GM21367 (cell line): ENCODE measurements at regions not wholly inside any gene's neighbourhood (a gene's known extent, or its start where the extent isn't known, plus 50 kb on each side); places are given as distances from the start of the nearest gene placed in this dataset.

ENCODE experiments used
- ATAC-seq: cut with Tn5 transposase; IDR thresholded peaks from one replicate; pipeline ENCODE4 v1.9.1; 2021; ENCODE audit not compliant: unreplicated experiment

DNA sequence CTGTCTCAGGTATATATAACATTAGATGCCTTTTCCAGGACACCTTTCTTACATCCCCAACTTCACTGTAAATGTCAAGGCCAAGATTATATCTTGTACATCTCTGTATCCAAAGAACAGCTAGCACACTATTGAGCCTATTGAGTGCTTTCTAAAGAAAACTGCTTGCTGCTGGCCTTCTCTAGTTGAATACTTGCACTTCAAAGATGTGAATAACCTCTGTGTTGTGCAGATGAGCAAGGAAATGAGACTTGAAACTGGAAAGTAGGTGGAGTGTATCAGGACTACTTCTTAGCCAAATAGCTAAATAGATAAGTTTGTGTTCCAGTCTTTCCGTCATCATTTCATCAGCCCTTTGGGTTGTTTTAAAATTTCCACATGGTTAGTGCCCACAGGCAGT, 704.4 kb upstream of the AMOT start:
- ATAC-seq = no peak

DNA sequence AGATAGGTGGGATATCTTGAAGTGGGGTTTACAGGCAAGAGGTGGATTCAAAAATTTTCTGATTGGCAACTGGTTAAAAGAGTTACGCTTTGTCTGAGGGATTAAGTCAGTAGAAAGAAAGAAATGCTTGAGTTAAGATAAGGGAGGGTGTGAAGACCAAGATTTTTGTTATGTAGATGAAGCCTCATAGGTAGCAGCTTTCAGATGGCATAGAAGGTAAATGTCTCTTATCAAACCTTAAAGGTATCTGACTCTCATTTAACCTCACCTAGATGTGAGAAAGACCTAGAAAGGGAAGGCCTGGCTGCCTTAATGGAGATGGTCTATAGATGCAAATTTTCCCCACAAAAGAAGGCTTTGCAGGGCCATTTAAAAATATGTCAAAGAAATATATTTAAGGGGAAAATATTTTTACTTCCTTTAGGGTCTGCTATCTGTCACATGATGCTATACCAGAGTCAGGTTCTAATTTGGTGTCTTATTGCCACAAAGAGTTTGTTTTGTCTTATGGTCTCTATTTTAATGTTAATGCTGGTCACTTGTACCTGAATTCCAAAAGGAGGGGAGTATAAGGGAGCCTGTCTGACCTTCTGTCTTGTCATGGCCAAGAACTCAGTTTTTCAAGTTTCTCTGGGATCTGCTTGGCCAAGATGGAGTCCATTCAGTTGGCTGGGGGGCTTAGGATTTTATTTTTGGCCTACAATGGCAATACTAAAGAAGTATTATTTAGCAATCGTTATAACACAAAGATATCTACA, 699.1 kb upstream of the AMOT start:
- ATAC-seq = no peak

DNA sequence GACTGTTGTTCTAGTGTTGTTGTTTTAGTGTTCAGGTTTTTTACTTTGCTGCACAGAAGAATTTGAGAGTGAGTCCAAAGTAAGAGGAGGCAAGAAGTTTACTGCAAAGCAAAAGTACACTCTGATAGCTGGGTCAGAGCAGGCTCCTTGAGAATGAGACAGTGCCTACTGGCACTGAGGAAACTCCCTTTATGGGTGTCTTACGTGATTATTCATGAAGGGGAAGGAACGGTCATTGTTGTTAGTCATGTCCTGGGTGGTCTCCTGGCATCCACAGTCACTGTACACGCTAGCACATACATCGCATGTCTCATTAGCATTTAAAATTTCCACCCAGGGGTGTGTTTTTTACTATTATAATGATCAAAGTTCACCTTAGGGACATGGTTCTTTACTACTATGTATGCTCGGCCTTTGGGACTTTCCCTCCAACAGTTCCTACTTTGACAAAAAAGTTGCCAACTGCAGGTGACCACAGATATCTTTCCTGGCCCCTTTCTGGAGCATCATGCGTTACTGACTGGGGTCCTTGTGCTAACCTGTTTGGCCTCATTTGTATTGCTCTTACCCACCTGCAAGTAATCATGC, 688.9 kb upstream of the AMOT start:
- ATAC-seq = no peak

DNA sequence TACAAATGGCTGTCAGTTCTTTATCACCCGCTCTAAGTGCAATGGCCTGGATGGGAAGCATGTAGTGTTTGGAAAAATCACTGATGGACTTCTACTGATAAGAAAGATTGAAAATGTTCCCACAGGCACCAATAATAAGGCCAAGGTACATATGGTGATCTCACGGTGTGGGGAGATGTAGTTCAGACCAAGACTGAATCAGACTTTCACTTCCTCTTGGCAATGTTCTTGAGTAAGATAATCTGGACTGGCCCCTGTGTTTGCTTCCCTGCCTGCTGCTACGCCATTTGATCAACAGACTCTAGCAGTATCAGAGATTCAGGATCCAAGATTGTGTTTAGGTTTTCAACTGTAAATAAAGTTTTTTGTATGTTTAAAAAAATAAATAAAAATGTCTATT, 682.2 kb upstream of the AMOT start:
- ATAC-seq = peak; percentile 99

DNA sequence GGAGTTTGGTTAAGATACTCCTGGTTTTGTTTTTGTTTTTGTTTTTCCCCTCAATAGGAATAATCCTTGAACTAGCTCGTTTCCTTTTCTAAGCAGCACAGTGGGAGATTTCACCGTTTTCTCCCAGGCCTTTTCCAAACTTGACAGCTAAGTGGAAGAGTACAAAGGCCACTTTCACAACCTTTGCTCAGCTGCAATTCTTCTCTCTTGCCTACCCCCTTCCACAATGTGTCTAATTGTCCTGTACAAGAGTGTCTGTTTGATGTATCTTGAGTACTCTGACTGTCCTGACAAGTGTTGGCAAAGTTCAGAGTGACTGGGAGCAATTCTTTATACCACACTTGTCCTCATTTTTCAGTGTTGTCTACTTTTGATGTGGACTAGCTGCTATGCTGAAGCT, 674.3 kb upstream of the AMOT start:
- no peak for ATAC-seq

DNA sequence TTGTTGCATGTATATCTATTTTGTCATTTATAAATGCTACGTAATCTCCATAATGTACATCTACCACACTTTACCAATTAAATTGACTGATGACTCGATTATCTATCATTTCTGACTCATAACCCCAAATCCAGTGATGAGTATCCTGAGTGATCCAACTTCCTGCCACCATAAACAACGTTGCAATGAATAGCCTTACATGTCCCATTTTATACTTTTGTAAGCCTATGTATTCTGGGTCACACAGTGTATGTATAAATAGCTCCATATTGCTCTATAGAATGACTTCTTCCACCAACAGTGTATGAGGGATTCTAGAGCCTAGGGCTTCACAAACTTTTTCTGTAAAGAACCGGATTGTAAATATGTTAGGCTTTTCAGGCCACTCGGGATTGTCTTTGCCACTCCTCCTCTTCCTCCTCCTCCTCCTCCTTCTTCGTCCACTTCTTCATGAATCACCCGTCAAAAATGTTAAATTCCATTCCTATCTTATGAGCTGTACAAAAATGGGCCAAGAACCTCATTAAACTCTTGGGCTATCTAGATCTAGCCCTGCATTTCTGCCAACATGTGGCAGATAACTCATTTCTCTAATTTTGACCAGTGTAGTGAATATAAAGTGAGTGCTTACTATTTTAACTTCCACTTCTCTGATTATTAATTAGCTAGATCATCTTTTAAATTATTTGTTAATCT, 672.2 kb upstream of the AMOT start:
- ATAC-seq = no peak

DNA sequence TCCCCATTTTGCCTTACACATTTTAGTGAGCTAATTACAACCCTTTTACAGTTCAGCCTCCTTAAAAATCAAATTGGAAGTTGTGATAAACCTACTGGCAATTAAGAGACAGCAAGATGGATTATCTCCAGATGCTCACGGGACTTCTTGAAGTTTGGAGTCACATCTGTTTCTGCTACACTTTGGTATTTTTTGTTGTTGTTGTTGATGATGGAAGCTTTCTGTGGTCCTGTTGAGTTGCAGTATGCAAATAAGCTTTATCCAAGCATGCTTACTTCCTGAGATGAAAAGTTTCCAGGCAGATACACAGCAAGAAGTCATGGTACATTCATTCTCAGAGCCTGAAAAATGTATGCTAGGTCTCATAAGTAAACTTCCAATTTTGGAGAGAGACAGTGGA, 670.0 kb upstream of the AMOT start:
- ATAC-seq = no peak

DNA sequence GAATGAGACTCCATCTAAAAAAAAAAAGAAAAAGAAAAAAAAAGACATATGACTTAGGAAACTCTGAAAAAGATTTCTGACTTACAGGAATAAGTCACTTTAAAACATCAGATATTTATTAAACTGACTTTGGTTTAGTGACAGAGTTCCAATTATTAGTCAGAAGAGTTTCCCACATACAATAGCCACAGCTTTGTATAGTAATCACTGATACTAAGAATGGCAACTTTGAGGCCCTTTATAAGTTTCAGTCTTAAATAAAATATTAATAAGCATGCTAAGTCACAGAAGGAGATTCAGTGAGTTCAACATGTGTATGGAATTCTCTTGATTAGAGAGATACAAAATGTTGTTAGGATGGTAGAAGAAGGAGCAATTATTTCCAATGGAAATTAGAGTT, 652.3 kb upstream of the AMOT start:
- ATAC-seq = no peak

DNA sequence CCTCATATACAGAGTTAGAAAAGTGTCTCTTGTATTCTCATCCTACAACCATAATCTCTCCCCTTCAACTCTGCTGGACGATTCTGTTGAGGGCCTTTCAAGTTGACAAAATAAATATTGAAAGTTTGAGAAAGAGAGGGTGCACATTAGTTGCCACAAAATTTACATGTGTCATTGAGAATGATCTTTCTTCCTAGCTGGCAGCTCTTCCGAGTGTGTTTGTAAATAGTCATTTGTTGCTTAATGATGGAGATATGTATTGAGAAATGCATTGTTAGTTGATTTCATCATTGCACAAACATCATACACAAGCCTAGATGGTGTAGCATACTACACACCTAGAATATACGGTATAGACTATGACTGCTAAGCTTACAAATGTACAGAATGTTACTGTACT, 632.8 kb upstream of the AMOT start:
- peak; percentile 71 for ATAC-seq

DNA sequence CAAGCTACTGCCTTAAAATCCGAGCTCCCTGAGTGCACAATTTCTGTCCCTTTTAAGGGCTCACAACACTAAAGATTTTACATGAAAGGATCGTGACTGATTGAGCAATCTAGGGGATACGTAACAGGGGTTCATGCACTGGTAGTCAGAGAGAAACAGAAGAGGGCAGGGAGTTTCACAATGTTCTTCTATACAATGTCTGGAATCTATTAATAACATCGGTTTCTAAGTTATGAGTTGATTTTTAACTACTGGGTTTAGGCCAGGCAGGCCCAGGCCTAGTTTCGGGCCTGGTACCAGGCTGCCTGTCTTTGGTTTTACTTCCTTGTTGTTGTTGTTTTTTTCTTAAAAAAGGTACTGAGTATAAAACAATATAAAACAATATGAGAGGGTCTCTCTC, 632.4 kb upstream of the AMOT start:
- ATAC-seq = peak; percentile 50

DNA sequence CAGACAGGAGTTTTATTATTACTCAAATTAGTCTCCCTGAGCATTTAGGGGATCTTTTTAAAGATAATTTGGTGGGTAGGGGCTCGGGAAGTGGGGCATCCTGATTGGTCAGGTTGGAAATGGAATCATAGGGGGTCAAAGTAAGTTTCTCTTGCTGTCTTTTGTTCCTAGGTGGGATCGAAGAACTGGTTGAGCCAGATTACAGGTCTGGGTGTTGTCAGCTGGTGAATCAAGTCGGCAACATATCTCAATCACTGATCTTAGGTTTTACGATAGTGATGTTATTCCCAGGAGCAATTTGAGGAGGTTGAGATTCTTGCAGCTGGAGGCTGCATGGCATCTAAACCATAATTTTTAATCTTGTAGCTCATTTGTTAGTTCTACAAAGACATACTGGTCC, 629.5 kb upstream of the AMOT start:
- no peak for ATAC-seq

DNA sequence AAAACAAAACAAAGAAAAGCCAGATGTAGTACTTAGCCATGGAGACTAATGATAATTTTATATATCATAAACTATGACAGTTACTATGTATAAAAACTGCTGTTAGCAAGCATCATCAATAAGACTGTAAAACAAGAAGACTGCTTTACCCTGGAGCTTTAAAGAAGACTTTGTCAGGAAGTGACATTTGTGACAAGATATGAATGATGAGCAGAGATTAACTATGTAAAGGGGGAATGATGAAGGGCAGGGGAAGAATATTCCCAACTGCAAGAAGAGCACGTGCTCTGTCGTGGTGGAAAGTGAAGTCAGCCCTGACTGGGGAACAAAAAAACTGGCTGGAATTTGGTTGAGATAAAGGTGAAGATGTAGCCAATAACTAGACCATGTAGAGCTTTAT, 617.1 kb upstream of the AMOT start:
- no peak for ATAC-seq

DNA sequence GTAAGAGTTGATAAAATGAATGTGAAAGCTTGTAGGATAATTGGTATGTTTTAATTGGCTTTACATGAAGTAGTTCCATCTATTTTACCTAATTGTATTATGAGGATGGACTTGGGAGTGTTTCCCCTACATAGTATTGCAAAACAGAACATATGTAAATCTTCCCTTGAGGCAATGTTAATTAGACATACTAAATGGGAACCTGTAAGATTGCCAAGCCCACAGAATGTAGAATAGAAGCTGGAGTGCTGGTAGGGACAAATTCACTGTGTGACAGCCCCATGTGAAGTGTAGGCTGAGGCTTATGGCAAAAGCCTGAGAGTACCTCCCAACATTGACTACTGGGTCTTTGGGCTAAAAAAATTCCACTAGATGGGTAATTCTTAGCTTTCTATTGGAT, 615.0 kb upstream of the AMOT start:
- ATAC-seq = no peak

DNA sequence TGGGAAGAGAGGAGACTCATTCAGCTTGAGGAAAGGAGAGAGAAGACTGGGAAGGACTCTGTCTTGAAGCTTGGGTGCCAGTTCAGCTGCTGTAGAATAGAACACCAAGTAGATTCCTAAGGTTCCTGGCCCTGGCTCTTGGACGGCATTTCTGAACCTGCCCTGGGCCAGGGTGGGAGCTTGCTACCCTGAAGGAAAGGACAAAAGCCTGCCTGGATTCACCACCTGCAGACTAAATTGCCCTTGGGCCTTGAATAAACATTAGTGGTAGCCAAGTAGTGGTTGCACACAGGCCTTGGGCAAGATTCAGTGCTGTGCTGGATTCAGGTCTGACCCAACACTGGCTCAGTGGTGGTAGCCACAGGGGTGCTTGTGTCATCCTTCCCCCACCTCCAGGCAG, 588.4 kb upstream of the AMOT start:
- ATAC-seq = no peak

DNA sequence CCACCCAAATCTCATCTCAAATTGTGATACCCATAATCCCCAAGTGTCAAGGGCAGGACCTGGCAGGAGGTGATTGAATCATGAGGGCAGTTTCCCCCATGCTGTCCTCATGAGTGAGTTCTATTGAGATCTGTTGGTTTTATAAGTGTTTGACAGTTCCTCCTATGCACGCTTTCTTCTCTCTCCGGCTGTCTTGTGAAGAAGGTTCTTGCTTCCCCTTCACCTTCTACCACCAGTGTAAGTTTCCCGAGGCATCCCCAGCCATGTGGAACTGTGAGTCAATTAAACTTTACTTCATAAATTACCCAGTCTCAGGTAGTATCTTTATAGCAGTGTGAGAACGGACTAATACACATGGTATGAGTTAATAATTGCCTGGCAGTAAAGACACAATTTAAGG, 581.7 kb upstream of the AMOT start:
- ATAC-seq = no peak

DNA sequence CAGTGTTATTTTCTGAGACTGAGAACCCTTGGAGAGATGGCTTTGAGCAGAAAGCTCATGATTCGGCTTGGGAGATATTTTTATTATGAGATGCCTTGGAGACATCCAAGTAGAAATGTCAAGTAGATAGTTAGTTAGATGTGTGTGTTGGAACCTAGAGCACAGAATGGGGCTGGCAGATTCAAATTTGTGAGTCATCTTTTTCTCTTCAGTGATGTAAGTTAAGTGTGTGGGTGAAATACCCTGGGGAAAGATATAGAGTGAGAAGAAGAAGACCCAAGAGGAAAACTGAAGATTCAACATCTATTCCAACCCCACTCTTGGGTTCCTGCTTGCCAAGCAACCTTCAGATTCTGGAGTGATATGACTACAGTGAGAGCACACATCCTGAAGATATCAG, 580.8 kb upstream of the AMOT start:
- ATAC-seq = no peak

DNA sequence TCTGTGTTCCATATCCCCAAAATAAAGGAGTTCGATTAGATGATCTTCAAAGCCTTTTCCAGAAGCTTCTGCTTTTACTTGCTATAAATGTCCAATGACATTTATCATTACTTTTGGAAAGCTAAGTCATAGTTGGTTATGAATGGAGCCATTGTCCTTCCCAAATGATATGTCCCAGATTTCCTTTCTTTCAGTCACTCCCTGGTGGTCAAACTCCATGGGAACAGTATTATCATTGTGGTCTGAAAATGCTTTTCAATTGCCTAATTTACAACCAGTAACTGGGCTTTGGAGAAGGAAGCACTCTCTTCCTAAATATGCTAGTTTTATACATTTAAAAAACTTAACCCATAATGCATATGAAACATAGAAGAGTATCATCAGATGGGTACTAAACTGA, 571.5 kb upstream of the AMOT start:
- no peak for ATAC-seq

DNA sequence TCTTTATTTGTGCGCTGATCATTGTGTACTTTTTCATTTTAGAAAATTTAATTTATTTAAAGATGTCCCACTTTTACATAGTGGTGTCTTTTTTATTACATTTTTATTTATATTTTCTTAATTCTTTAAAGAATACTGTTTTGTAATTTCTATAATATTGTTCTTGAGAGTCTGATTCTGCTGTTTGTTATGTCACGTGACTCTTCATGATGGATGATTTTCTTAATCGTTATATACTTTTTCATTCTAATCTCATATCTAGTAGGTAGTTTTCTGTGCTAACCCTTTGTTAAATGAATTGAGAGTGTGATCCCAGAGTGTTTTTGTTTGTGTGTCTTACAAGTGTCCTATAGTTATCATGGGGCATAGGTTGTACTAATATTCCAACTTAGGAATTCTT, 568.2 kb upstream of the AMOT start:
- ATAC-seq = no peak

DNA sequence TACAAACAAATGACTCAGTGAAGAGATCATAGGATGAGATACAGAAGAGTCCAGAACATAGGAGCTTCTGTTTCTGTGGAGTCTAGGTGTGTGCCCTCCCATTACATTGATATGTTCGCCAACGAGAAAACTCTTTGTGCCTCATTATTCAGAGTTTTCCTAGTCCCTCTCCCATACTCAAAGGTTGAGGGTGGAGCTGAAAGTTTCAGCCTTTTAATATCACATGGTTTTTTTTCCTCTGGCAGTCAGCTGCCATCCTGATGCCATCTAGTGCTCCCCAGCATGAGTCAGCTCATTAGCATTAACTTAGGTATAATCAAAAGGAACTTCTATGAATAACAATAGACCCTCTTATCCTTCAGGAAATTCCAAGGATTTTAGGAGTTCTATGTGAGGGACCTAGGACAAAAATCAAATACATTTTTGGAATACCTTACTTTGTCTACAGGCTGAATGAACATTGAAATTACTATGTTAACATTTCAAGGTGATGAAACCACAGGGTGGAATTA, 559.6 kb upstream of the AMOT start:
- no peak for ATAC-seq

DNA sequence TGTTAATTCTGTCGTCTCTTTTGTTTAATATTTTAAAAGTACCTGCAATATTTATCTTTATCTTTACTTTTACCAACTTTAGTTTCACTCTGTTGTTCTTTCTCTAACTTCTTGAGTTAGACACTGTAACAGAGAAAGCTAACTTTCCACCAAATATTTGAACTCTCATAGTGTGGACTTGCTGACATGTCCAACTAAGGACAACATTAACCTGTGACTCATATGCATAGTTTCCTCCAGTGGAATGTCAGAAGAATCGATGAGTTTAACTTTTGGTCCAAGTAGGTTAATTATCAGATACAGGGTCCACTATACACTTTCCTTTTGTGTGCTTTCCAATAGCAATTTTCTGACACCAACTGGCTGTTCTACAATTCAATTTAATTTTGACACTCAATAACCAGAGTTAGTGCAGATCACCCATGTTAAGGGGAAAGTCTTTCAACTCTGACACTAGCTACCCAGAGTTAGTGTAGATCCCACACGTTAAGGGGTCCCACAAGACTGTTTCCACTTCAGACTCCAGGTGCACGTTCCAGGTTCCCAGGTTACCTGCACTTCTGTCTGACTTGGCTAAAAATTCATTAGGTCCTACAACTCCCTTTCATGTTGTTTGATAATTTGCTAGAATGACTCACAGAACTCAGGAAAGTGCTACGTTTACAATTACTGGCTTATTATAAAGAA, 559.0 kb upstream of the AMOT start:
- ATAC-seq = no peak

DNA sequence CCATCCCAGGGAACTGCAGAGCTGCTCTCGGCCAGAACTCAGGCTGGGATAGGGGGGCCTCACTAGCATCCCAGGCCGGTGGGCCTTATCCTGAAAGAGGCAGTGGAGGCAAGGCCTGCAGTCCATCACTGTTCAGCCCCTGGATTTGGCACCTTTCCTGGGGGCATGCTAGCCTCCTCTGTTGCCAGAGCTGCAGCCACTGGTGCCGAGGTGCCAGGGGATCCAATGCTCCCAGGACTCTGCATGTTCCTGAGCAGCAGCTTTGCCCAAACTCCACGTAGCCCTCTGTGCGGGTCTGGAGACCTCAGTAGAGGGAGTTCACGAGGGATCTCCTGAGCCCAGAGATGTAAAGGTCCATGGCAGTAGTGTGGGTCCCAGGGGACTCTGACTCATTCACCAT, 551.7 kb upstream of the AMOT start:
- no peak for ATAC-seq

DNA sequence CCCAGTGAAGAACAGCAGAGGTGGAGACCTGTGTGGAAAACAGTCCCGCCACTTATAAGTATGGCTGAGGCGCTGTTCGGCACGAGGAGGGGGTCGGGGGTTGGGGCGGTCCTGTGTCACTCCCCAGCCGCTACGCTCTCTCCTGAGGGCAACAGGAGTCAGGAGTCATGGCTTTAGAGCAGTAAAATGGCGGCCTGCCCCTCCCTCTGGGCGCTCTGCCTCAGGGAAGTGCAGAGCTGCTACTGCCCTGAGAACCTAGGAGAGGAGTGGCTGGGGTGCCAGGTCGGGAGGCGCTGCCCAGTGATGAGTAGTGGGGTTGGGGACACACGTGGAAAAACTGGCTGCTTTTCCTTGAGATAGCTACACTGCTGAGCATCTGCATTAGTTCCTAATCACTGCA, 551.2 kb upstream of the AMOT start:
- ATAC-seq = no peak
